ENCODE measurements at regions not wholly inside any gene's neighbourhood (a gene's known extent, or its start where the extent isn't known, plus 50 kb on each side); places are given as distances from the start of the nearest gene placed in this dataset.

DNA sequence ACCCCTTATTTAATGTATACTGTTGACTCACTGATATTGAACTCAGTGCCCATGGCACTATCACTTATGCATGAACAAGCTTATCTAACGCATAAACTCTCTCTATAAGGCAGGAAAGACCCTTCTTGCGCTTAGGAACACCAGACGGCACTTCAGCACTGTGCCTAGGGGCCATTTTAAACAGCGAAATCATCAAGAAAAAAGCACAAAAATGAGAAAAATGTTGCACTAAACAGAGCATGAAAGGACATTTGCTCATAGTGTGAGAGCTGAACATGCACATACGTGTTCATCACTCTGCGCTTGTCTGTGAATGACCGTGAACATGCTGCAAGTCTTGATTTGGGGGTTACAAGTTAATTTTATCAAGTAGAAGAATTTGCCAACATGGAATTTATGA, 109.6 kb downstream of the WDR11 start:
- DNase-seq = no peak
- intact Hi-C loops (cut with DNase I) = no loop called here

DNA sequence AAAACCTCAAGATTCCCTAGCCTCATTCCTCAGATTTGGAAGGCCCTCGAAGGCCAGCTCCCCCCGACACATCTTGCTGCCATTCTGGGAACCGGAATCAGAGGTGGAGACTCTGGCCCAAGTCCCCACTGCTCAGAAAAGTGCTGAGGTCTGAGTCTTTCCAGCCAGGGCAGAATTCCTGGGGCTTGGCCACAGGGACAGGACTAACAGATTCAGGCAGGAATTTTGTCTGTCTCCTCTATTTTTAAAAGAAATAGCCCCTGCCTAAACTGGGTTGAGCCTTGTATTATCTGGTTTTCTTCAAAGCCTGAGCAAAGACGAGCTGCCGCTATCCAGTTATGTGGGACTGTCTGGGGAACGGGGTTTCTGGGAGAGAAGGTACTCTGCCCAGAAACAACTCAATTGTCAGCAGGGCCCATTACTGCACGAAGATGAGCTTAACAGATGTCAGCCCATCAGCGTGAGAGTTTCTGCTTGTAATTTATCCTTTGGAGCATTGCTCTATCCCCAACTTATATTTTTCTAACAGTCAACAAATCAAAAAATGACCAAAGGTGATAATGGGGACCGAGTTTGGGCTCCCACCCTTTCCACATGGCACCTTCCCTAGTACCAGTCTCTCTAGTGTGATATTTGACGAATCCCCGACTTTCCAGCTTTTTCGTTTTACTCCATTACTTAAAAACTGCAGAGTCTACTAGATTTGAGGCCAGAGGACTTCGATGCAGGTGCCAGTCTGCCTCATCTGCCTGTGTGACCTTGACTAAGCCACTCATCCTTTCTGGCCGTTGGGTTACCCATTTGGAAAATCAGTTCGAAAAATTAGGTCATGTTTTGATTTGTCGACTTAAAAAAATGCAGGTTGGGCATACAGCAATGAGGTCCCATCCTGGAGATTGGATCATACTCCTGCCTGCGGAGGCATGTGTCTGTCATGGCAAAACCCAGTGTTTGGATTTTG, 110.9 kb downstream of the WDR11 start:
- intact Hi-C loops (cut with DNase I) = no loop called here
- no peak for DNase-seq

DNA sequence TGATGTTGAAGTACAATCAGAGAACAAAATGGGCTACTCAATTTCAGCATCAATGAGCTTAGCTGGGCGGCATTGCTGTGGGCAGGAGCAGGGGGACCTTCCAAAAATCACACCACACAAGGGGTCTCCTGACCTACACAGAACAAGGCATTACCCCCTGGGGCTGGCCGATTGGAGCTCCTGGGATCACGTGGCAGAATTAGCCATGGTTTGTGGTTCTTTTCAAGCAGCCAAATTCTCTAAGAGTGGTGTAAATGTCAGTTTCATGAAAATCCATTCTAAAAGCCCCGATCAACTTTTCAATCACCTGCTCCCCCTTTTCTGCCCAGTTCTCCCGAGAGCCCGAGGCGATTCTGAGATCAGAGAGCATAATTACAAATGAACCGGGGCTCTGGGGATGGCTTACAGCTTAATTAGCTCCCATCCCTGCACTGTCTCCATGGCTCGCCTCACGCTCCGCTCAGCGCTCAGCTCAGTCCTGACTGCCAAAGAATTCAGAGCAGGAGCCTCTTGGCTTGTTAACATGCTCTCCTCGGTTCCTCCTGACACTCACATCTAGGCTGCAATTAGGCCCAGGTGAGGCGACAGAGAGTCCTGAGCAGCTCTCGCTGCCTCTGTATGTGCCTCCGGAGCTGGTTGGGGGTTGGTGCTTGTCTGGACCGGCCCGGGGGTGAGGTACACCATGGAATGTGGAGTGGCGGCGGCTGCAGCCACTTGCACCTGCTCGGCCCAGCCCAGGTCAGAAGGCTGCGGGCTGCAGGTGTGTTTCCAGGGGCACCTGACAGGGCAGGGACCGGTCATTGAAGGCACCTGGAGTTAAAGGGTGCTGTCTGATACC, 111.8 kb downstream of the WDR11 start:
- intact Hi-C loops (cut with DNase I) = no loop called here

GRCh38 chr10:120963594-120964220, 112.5 kb downstream of the WDR11 start:
- no peak for DNase-seq
- intact Hi-C loops (cut with DNase I) = no loop called here

More for the DNA sequence above, 111.8 kb downstream of the WDR11 start:
- peak in 4 of 10 donors; percentile 37 to 88 (median 82) for DNase-seq

DNA sequence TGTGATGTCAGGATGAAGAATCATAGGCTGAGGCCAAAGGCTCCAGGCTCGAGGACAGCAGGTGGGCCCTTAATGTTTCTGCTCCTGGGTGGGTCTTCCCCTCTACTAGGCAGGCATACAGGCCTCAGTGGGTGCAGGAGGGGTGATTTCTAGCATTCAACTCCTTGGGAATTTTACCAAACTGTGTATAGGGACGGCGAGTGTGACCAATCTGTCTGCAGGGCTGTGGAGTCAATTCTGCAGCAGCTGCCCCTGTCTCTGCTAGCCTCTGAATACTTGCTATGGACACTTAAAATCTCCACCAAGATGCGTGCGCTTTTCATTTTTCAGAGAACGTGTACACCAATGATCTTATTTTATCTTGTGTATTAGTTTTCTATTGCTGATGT, 115.5 kb downstream of the WDR11 start:
- no peak for DNase-seq
- intact Hi-C loops (cut with DNase I) = no loop called here

DNA sequence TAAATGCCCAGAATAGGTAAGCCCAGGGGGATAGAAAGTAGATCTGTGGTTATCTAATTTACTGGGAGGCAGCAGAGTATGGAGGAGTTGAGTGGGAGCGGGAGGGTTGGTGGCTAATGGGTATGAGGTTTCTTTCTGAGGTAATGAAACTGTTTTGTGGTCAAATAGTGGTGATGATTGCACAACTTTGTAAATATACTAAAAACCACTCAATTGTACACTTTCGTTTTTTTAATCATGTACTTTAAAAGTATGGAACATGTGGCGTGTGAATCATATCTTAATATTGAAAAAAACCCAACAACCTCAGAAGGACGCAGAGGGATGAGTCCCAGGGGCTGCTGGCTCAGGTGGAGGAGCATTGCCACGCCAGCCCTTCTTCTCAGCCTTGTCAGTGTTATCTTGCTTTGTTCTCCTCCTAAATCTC, 118.1 kb downstream of the WDR11 start:
- DNase-seq = no peak
- intact Hi-C loops (cut with DNase I) = no loop called here

DNA sequence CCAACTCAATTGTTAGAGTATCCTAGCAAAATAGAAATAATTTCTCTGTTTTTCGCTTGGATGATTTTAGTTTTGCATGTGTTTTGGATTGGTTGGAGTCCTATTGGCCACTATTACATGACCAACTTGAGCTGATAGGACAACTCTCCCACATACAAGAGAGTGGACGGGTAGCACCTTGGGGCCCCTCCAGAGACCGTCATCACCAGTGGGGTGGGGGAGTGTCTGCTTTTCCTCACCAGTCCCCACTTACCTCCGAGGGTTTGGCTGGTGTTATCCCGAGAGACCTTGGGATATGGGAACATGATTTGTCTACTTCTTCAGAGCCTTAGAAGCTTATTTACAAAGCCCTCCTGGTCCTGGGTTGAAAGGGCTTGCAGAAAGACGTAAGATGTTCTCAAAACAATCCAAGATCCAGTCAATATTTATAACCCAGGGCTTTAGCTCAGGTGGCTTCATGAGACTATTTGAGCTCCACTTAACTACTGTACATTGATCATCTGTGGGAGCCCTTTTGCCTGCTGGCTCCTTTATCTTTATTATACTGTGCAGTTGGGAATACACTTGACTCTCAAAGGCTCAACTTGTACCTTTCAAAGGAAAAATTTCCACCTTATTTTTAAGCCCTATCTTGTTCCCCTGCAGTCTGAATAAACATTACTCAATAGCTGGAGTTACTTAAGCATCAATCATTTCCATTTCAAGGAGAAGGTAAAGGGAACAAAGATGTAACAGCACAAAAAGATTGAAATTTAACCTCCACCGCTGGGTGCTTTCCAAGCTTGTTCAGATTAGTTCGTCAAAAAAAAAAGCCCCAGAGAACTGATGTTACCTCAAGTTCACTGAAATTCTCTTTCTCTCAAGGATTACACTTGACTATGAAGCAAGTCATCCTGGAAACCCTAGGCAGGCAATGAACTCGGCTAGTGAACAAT, 119.7 kb downstream of the WDR11 start:
- intact Hi-C loops (cut with DNase I) = no loop called here
- DNase-seq = no peak

GRCh38 chr10:120971671-120972070, 120.5 kb downstream of the WDR11 start:
- no peak for DNase-seq
- intact Hi-C loops (cut with DNase I) = no loop called here

DNA sequence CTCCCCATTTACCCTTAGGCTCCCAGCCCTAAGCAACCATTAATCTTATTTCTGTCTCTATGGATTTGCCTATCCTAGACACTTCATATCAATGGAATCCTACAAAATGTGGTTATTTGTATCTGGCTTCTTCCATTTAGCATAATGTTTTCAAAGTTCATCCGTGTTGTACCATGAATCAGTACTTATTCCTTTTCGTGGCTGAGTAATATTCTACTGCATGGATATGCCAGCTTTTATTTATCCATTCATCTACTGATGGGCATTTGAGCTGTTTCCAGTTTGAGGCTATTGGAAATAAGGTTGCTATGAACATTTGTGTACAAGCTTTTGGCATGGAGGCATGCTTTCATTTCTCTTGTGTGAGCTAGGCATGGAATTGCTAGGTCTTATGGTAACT, 121.1 kb downstream of the WDR11 start:
- DNase-seq = no peak
- intact Hi-C loops (cut with DNase I) = no loop called here

GRCh38 chr10:120975072-120975867, 124.1 kb downstream of the WDR11 start:
- no peak for DNase-seq
- intact Hi-C loops (cut with DNase I) = no loop called here

DNA sequence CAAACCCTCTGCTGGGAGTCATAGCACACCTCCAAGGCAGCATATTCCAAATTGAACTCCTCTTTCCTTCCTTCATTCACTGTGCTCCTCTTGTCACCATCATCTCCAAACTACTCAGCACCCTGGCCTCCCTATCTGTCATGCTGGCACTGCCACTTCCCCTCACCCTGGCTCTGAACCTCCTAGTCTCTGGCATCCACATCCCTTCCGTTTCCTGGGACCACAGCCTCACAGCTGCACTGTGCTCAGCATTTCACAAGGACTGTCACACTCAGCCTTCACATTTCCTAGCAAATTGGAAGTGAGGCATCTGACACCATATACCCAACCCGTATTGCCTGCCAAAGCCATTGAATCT, 124.7 kb downstream of the WDR11 start:
- no peak for DNase-seq
- intact Hi-C loops (cut with DNase I) = no loop called here

DNA sequence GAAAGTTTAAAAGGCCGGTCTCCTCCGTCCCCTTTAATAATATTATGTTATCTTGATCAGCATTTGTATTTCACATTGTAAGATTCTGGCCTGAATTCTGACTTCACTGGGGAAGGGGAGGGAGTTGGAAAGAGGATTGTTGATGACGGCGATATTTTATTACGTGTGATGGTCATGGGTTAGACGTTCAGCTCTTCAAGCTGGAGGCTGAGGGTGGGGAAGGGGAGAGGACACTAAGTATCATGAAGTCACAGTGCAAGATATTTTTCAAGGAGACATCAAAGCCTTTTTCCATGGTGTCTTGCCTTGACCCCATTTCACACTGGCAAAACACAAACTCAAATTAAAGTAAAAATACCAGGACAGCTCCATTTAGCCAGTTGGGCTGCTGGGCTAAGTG, 126.7 kb downstream of the WDR11 start:
- DNase-seq = no peak
- intact Hi-C loops (cut with DNase I) = no loop called here

DNA sequence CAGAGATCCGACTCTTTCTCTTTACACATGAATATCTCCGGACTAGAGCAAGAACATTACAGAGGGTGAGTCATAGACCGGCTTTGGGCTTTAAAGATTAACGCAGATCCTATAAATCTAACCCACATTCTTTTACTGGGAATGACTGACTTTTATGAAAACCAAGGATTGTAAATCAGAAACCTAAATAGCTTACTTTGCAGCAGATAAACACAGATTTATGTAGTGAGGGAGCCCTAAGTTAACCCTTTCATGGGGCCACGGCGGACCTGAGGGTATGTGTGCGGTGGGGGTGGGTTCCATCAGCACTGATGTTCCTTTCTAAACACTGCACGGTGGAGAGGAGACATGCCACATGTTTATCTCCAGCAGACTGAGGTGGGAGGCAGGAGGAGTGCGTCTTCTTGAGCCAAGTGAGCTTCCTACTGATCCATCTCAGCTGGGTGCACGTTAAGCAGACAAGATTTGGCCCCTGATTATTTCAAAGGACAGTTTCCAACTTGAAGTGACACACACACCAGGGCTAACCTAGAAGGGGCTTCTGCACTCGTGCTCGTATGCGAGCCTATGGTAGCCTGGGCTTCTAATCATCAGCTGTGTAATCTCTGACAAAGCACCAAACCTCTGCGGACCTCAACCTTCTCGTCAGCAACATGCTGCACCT, 127.6 kb downstream of the WDR11 start:
- peak in 1 of 10 donors; percentile 59 for DNase-seq

DNA sequence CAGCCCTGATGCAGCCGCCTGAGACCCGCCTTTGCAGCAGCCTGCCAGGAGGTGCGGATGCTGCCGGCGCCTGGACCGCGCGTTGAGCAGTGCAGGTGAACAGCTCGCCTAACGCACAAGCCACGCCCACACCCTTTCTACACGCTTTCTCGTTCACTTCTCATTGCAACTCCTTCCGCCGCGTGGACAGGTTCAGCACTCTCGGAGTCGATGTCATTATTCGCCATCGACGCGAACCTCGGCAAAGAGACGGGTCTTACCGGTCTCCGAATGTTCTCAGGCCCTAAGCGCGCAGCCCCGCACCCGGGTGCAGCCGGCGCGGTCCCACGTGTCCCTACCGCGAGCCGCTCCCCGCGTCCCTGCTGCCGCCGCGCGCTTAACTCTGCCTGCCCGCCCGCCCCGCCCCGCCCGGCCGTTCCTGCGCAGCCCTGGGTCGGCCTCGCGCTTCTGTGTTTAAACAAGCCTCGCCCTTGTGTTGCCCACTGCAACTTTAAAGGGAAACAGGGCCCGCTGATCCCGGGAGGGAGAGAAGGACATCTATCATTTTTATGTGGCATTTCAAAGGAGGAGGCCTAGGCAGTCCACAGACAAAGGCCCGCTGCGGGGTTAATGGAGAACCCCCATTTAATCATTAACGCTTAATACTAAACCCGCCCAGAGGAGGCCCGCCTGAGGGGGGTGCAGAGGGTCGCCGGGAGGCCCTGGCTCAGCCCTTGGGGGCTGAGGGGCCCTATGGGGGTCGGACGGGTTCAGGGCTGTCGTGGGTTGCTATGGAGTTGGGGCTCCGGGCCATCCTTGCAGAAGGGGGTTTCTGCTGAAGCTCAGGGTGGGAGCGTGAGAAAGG, 128.5 kb downstream of the WDR11 start:
- DNase-seq = peak in 8 of 10 donors; percentile 19 to 90 (median 42)
- intact Hi-C loops (cut with DNase I) = no loop called here

More for the DNA sequence above, 127.6 kb downstream of the WDR11 start:
- intact Hi-C loops (cut with DNase I) = no loop called here

DNA sequence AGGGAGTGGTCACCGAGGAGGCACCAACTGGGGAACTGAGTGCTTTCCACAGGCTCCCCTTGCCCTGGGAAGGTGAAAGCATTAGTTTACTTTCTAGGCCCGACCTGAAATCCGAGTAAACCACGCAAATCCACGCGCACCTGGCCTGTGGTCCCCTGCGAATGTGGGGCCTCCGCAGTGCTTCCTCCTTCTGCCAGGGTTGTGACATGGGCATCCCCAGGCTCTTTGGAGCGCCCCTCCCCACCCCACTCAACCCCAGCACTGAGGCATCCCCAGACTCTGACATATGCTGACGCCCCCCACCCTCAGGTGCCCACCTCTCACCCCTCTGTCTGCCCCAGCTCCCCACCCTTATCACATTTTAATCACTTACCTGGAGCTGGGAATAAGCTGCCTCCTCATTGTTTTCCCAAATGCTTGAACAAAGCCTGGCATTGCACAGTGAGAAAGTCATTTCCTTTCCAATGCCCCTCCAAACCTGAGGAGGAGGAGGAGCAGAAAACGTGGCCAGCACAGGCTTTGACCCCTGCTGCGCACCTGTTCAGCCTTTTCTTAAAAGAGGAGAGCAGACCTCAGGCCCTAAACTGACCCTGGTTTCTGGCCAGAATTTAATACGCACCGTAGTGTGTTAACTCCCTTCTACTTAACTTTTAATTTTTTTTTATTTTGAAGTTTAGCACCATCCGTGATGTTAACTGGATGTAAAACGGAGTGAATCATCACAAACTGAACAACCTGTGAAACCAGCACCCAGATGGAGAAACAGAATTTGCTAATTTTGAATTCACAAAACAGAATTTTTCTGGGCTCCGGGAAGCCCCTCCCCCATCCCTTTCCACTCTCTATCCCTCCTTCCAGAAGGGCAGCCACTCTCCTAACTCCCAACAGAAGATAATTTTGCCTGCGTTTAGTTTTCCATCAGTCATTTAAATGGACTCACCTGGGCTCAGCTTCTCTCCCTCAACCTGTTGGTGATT, 129.4 kb downstream of the WDR11 start:
- intact Hi-C loops (cut with DNase I) = no loop called here
- DNase-seq = peak in 1 of 10 donors; percentile 66

- intact Hi-C loops (cut with DNase I) = no loop called here
- DNase-seq = peak in 1 of 10 donors; percentile 40
These were observed 130.6 kb downstream of the WDR11 start for GRCh38 chr10:120981601-120982391.
